HG02981 (cell line): ENCODE measurements at regions not wholly inside any gene's neighbourhood (a gene's known extent, or its start where the extent isn't known, plus 50 kb on each side); places are given as distances from the start of the nearest gene placed in this dataset.

Experiments used
- ATAC-seq: cut with Tn5 transposase; IDR thresholded peaks from one replicate; pipeline ENCODE4 v1.9.1; 2021; ENCODE audit warnings: mild to moderate bottlenecking, moderate library complexity; ENCODE audit not compliant: unreplicated experiment

DNA sequence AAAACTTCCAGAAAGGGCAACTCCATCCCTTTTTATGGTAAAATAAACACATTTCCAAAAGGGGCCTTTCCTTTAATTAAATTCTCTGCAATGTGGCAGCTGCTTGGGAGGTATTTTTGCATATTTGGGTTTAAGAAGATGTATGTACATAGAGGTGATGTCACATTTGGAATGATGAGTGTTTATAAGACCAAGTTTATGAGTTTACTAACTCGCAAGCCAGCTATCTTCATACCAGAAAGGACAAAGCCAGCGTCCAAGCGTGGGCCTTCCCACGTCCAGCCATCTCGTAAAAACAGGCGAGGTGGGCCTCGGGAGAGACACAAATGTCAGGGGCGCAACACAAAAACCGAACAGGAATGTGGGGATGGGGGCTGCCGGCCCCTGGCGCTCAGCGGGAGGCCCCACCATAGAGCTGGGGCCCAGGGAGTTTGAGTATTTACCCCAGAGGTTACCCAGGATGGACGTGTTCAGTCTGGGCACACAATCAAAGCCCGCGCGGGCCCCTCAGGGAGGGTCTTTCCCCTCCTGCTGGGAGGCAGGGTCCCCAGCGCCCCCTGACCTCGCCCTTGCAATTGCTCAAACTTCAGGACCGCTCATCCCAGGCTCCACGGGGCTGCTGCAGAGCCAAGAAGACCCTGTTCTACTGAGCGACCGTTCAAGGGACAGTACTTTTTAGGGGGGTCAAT is 137.3 kb downstream of the TWIST2 start:
- ATAC-seq = no peak

- no peak for ATAC-seq
These were observed 138.1 kb downstream of the TWIST2 start for GRCh38 chr2:238985931-238986446.

DNA sequence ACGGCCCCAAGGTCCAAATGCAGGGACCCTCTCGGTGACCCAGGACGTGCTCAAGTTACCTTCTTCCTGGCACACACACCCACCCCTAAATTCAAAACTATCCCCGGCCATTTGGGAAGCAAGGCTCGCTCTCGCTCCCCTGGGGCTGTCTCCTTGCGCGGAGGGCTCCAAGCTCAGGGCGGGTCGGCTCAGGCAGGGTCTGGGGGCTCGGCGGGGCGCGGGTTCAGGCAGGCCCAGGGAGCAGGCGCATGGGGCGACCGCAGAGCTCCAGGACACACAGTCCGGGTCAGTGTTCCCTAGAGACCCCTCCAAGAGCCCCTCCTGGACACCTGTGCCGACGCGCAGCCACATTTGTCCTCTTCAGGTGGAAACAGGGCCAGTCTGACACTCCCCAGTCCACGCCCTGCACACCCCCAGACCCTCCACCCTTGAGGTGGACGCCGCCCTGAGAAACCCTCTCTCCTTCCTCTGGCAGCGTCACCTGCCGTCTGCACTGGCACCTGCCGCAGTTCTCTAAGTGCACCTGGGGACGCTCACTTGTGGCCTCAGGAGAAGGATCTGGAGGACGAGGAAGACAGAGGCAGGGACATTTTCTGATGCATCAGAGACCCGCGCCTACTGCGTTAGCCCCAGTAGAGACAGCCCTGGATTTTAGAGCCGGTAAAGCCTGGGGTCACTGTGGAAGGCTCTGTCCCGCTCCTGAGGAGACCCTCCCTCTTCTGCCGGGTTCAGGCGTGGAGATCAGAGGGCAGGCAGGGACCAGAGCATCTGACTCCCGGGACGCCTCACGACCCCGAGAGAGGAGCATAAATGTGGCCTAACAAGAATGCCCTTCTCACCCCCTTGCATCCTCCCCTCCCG is 138.8 kb downstream of the TWIST2 start:
- no peak for ATAC-seq

GRCh38 chr2:238987352-238987981 is 139.6 kb downstream of the TWIST2 start:
- ATAC-seq = no peak

DNA sequence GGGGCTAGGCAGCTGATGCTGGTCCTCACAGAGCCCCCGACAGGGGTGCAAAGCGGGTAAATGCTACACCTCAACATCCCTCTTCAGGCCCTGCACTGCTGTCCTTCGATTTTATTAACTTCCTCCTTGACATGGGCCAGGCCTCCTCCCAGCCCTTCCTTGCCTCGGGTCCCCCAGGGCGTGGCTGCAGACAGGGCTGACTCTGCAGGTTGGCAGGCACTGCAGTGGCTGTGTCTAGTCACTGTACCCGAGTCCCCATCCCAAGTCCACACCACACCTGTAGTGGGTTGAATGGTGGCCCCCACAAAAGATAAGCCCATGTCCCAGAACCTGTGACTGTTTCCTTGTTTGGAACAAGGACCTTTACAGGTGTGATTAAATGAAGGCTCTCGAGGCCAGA is 140.2 kb downstream of the TWIST2 start:
- ATAC-seq = no peak

DNA sequence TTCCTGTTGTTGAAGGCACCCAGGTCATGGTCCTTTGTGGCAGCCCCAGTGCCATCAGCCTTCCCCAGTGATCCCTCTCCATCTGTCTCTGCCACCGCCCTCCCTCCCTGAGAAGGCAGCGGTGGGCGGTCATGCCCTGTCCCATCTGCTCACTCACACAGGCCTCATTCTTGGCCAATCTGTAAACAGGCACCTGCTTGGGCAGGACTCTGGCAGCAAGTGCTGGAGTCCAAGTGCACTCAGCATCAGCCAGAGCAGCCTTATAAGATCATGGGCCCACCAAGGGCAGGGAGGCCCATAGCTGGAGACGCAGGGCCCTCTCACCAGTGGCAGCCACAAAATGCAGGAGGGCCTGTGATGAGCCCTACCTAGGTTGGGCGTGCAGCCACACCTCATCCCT is 140.9 kb downstream of the TWIST2 start:
- ATAC-seq = no peak

- ATAC-seq = no peak
These were observed 141.6 kb downstream of the TWIST2 start for GRCh38 chr2:238989484-238989883.

- ATAC-seq = no peak
These were observed 146.5 kb downstream of the TWIST2 start for GRCh38 chr2:238994432-238994831.

- ATAC-seq = no peak
These were observed 147.0 kb downstream of the TWIST2 start for GRCh38 chr2:238994876-238995275.

- ATAC-seq = no peak
These were observed 147.7 kb downstream of the TWIST2 start for GRCh38 chr2:238995634-238996033.

DNA sequence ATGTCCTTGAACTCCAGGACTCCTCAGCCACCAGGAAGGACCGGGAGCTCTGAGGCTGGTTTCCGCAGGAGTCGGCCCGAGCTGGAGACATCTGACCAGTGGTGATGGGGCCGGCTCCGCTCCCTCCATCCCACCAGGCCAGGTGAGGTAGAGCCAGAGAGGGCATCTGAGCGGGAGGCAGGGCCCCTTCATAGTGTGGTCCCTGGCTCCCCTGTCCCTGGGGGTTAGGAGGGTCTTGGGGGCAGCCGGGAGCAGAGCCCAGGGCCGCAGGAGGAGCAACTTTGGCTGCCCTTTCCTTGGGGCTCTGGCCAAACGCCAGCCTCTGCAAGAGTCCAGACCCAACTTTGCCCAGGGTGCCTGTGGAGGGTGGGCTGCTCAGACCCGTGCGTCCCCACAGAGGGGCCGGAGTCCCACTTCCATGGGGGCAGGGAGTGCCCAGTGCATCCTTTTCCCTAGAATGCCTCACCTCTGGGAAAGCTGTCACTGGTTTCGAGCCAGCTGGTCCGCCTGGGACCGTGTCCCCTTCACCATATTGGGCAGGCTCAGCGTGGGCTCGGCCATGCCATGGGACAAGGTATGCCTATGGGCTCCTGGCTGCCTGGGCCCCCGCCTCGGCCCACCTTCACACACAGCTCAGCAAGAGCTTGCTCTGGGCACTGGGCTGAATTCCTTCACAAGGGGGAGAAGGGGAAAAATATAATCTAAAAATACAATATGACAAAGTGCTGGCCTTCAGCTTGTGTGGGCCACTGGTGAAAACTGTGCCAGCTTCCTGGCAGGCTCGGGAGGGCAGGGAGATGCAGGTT is 148.6 kb downstream of the TWIST2 start:
- no peak for ATAC-seq

DNA sequence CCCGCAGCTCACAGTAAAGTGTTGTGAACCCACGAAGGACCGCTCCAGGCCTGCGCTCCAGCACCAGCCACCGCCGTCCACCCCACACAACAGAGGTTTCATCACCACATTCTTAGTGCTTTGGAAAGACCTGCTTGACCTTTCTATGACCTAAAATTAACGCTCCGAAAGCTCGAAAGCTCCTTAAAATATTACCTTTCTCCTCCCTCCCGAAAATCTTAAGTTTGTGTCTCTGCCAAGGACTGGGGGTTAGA is 149.2 kb downstream of the TWIST2 start:
- no peak for ATAC-seq

GRCh38 chr2:238997684-238998083 is 149.8 kb downstream of the TWIST2 start:
- no peak for ATAC-seq
